Glutamatergic neuron (in vitro differentiated cells): ENCODE measurements at regions not wholly inside any gene's neighbourhood (a gene's known extent, or its start where the extent isn't known, plus 50 kb on each side); places are given as distances from the start of the nearest gene placed in this dataset.

Experiments used
- DNase-seq: peaks from one replicate; pipeline ENCODE4 v3.0.0; 2022
- H3K27ac Mint-ChIP-seq: one replicate; pipeline ENCODE4 v1.8.0; 2020; ENCODE audit warnings: mild to moderate bottlenecking, mixed read lengths, inconsistent platforms; ENCODE audit not compliant: unreplicated experiment
- H3K27me3 Mint-ChIP-seq: one replicate; pipeline ENCODE4 v1.8.0; 2020; ENCODE audit warnings: mild to moderate bottlenecking, moderate library complexity, mixed read lengths, inconsistent platforms; ENCODE audit not compliant: unreplicated experiment
- H3K36me3 Mint-ChIP-seq: one replicate; pipeline ENCODE4 v1.8.0; 2020; ENCODE audit warnings: mild to moderate bottlenecking, mixed read lengths, inconsistent platforms; ENCODE audit not compliant: unreplicated experiment
- H3K4me1 Mint-ChIP-seq: one replicate; pipeline ENCODE4 v1.8.0; 2020; ENCODE audit warnings: mild to moderate bottlenecking, low read depth, mixed read lengths, inconsistent platforms; ENCODE audit not compliant: unreplicated experiment
- H3K4me3 Mint-ChIP-seq: one replicate; pipeline ENCODE4 v1.8.0; 2020; ENCODE audit warnings: mild to moderate bottlenecking, mixed read lengths, inconsistent platforms; ENCODE audit not compliant: unreplicated experiment
- H3K9me3 Mint-ChIP-seq: one replicate; pipeline ENCODE4 v1.8.0; 2020; ENCODE audit warnings: mild to moderate bottlenecking, moderate library complexity, mixed read lengths, inconsistent platforms; ENCODE audit not compliant: unreplicated experiment
- TF ChIP-seq, protein P1 (sequence below): fragments of 200-600 bp; sonication (generic); IDR thresholded peaks from one replicate; pipeline ENCODE4 v1.5.0; 2021; ENCODE audit not compliant: partially characterized antibody, unreplicated experiment

DNA sequence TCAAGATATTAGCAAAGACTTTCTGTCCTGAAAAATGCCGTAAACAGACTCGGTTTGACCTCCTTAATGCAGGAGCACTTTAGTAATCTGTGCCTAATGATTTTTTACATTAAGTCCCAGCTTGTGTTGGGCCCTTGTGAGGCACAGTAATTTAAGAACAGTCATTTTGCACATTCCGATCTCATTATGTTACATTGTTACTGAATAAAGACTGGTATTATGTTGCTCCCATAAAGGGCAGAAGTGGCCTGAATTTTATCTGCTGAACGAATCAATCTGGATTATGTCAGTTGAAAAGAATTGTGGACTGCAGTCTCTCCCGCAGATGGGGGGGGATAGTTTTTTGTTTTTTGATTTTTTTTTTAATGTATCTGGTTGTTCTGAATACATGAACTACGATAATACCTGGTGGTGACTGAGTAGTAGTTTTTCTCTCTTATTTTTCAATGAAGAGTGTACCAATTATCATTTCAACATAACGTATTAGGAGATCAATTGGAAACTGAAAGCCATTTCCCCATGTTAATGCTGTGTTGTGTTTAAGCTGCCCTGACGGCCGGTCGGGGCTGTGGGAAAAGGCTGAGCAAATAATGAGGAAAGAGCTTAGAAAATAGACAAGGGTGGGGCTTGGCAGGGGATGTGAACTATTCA, 290.2 kb downstream of the ZNF536 start:
- H3K4me1 Mint-ChIP-seq: peaks cover 18% of the 10 kb centered on the region
- H3K27ac Mint-ChIP-seq: no peak overlapping the region
- no peak overlapping the region for H3K4me3 Mint-ChIP-seq
- TF ChIP-seq, protein P1, sequence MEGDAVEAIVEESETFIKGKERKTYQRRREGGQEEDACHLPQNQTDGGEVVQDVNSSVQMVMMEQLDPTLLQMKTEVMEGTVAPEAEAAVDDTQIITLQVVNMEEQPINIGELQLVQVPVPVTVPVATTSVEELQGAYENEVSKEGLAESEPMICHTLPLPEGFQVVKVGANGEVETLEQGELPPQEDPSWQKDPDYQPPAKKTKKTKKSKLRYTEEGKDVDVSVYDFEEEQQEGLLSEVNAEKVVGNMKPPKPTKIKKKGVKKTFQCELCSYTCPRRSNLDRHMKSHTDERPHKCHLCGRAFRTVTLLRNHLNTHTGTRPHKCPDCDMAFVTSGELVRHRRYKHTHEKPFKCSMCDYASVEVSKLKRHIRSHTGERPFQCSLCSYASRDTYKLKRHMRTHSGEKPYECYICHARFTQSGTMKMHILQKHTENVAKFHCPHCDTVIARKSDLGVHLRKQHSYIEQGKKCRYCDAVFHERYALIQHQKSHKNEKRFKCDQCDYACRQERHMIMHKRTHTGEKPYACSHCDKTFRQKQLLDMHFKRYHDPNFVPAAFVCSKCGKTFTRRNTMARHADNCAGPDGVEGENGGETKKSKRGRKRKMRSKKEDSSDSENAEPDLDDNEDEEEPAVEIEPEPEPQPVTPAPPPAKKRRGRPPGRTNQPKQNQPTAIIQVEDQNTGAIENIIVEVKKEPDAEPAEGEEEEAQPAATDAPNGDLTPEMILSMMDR: no peak
- no peak for DNase-seq
- H3K36me3 Mint-ChIP-seq: peaks cover 6% of the 10 kb centered on the region
- no peaks in the 10 kb centered on the region for H3K27me3 Mint-ChIP-seq
- H3K9me3 Mint-ChIP-seq: no peaks in the 10 kb centered on the region

DNA sequence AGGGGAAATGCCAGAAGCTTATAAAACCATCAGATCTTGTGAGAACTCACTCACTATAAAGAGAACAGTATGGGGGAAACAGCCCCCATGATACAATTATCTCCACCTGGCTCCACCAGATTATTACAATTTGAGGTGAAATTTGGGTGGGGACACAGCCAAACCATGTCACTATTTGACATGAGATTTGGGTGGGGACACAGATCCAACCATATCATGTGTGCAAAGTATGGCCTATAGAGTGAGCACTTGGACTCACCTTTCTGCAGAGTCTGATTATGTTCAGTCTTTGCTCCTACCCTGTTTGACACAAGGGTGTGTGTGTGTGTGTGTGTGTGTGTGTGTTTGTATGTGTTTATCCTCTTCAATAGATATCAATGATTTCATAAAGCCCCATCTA, 287.5 kb downstream of the ZNF536 start:
- Mint-ChIP-seq H3K27ac (no peak overlapping the region), H3K4me3 (no peak overlapping the region), H3K36me3 (peaks cover 6% of the 10 kb centered on the region), H3K9me3 (no peaks in the 10 kb centered on the region), H3K27me3 (no peaks in the 10 kb centered on the region), H3K4me1 (peaks cover 17% of the 10 kb centered on the region)
- no peak for DNase-seq
- TF ChIP-seq, protein P1: no peak

DNA sequence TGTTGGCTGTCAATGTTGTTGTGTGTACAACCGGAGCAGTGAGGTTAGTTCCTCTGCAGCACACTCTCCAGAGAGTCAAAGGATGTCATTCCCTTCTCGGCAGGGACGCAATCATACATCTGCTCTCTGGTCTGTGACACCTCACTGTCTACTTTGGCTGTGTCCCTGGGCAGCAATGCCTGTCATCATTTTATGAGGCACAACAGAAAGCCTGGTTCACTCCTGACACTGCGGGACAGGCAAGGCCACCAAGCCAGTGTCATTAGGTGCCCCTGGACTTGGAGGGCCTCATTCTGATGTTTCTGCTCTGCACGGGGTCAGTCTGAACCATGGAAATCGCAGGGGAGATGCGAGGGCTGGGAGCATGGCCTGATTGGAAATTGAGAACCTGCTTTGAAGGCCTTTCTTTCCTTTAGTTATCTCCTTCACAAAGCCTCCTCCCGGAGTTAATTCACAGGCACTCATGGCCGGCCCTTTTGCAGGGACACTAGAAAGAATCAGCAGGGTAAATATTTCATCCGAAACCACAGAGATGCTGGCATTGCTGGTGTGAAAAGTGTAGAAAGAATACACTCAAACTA, 284.4 kb downstream of the ZNF536 start:
- no peak overlapping the region for H3K27ac Mint-ChIP-seq
- peaks cover 6% of the 10 kb centered on the region for H3K36me3 Mint-ChIP-seq
- H3K27me3 Mint-ChIP-seq: peaks cover 3% of the 10 kb centered on the region
- DNase-seq: no peak
- peaks cover 1% of the 10 kb centered on the region for H3K4me1 Mint-ChIP-seq
- H3K4me3 Mint-ChIP-seq: no peak overlapping the region
- no peaks in the 10 kb centered on the region for H3K9me3 Mint-ChIP-seq
- TF ChIP-seq, protein P1: no peak

DNA sequence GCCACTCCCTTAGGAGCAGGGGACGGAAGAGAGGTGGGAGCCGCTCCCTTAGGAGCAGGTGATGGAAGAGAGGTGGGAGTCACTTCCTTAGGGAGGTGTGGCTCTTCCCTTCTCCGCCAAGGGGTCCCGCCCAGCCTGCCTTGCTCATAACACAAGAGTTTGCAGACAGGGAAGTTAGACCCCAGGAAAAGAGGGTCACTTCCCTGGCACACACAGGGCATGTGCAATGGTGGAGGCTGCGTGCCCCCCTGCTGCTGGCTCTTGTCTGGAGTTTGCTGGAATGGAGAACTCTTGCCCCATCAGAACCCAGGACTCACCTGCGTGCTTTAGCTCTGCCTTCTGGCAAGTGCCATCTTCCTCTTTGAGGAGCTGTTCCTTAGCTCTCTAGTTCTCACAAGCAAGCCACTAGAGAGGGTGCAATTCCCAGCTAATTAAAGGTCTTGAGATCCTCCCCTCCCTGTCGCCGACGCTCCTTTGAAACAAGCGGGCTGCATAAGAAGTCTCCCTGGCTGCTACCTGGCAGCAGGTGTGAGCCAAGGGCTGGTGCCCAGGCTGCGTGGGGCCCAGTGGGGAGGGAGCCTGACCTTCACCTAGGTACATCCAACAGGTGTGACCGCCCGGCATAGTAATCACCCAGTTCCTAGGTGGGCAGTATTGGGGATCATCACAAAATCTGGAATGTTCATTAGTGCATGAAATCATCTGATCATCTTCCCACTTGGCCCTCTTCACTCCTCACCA, 281.6 kb downstream of the ZNF536 start:
- H3K27ac Mint-ChIP-seq: no peak overlapping the region
- H3K4me1 Mint-ChIP-seq: peaks cover 13% of the 10 kb centered on the region
- no peak for DNase-seq
- no peak overlapping the region for H3K4me3 Mint-ChIP-seq
- no peaks in the 10 kb centered on the region for H3K9me3 Mint-ChIP-seq
- H3K27me3 Mint-ChIP-seq: peaks cover 3% of the 10 kb centered on the region
- peaks cover 6% of the 10 kb centered on the region for H3K36me3 Mint-ChIP-seq
- TF ChIP-seq, protein P1: no peak

DNA sequence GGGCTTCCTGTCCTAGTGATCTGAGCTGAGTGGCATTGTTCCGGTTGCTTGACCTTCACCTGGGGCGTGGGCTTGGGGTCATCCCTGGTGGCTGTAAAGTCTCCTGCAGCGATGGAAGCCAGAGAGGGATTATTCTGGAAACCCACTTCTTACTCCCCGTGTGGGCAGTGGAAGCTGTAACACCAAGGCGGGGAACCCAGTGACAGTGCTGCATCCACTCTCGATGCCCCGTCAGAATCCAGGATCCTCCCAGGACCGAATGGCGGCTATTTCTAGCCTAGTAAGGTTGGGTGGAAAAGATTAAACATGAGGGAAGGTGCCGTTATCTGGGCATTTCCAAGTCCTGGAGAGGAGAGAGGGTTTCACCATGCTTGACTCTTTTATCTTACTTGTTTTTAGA, 280.6 kb downstream of the ZNF536 start:
- Mint-ChIP-seq H3K36me3 (no peaks in the 10 kb centered on the region), H3K27ac (no peak overlapping the region), H3K4me1 (peaks cover 21% of the 10 kb centered on the region), H3K27me3 (peaks cover 7% of the 10 kb centered on the region), H3K4me3 (no peak overlapping the region), H3K9me3 (peaks cover 2% of the 10 kb centered on the region)
- TF ChIP-seq, protein P1: no peak
- no peak for DNase-seq
